GM21786 (cell line): ENCODE measurements at regions not wholly inside any gene's neighbourhood (a gene's known extent, or its start where the extent isn't known, plus 50 kb on each side); places are given as distances from the start of the nearest gene placed in this dataset.
"Not testable (repeated sequence)": the region's sequence is repeated elsewhere in the genome, so short reads cannot be mapped to it uniquely, and the experiment has no call there.

ENCODE experiments used
- ATAC-seq: cut with Tn5 transposase; IDR thresholded peaks from one replicate; pipeline ENCODE4 v1.9.1; 2021; ENCODE audit not compliant: unreplicated experiment

- no peak for ATAC-seq
Observed at GRCh38 chrX:122625239-122625638, 558.8 kb upstream of the GRIA3 start.

GRCh38 chrX:122625821-122626220 lies 558.3 kb upstream of the GRIA3 start:
- ATAC-seq = no peak

- no peak for ATAC-seq
Observed at GRCh38 chrX:122626871-122627270, 557.2 kb upstream of the GRIA3 start.

- ATAC-seq = no peak
Observed at GRCh38 chrX:122641136-122641535, 542.9 kb upstream of the GRIA3 start.

GRCh38 chrX:122641826-122642225 lies 542.3 kb upstream of the GRIA3 start:
- no peak for ATAC-seq

- not testable (repeated sequence) for ATAC-seq
Observed at GRCh38 chrX:122655256-122655655, 528.8 kb upstream of the GRIA3 start.

- no peak for ATAC-seq
Observed at GRCh38 chrX:122666601-122667000, 517.5 kb upstream of the GRIA3 start.

- ATAC-seq = no peak
Observed at GRCh38 chrX:122667667-122668066, 516.4 kb upstream of the GRIA3 start.

GRCh38 chrX:122703762-122704161 lies 480.3 kb upstream of the GRIA3 start:
- ATAC-seq = no peak

- ATAC-seq = no peak
Observed at GRCh38 chrX:122739770-122740169, 444.3 kb upstream of the GRIA3 start.

GRCh38 chrX:122770581-122770980 lies 413.5 kb upstream of the GRIA3 start:
- no peak for ATAC-seq

GRCh38 chrX:122771933-122772332 lies 412.1 kb upstream of the GRIA3 start:
- ATAC-seq = no peak

- no peak for ATAC-seq
Observed at GRCh38 chrX:122777766-122778165, 406.3 kb upstream of the GRIA3 start.

- ATAC-seq = no peak
Observed at GRCh38 chrX:122783918-122784317, 400.2 kb upstream of the GRIA3 start.

- ATAC-seq = no peak
Observed at GRCh38 chrX:122787231-122787630, 396.8 kb upstream of the GRIA3 start.

- ATAC-seq = no peak
Observed at GRCh38 chrX:122788216-122788615, 395.9 kb upstream of the GRIA3 start.

GRCh38 chrX:122790376-122791095 lies 393.5 kb upstream of the GRIA3 start:
- no peak for ATAC-seq

GRCh38 chrX:122813876-122814275 lies 370.2 kb upstream of the GRIA3 start:
- ATAC-seq = no peak

- no peak for ATAC-seq
Observed at GRCh38 chrX:122816288-122816687, 367.8 kb upstream of the GRIA3 start.

GRCh38 chrX:122817321-122817955 lies 366.6 kb upstream of the GRIA3 start:
- no peak for ATAC-seq

- ATAC-seq = no peak
Observed at GRCh38 chrX:122818068-122818467, 366.0 kb upstream of the GRIA3 start.

- ATAC-seq = no peak
Observed at GRCh38 chrX:122833230-122833629, 350.8 kb upstream of the GRIA3 start.

- ATAC-seq = no peak
Observed at GRCh38 chrX:122835886-122836285, 348.2 kb upstream of the GRIA3 start.
